ENCODE measurements at regions not wholly inside any gene's neighbourhood (a gene's known extent, or its start where the extent isn't known, plus 50 kb on each side); places are given as distances from the start of the nearest gene placed in this dataset.

DNA sequence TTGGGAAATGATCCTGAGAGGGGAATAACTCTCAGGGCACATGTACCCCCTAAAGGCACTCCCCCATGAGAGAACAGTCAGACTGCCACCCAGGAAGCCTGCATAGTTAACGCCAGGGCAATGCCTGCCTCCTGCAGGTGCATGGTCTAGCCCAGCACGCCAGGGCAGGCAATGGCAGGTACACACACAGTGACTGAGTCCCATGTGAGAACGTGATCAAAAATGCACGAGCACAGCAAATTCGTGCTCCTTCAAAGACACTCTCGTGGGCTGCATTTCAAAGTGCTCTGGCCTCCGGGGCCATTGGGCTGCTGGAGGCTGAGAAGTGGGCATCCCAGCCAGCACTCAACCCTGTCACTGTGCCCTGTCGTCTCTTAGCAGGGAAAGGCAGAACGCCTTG lies 79.7 kb downstream of the SHANK2 start:
- TF ChIP-seq, protein P1, sequence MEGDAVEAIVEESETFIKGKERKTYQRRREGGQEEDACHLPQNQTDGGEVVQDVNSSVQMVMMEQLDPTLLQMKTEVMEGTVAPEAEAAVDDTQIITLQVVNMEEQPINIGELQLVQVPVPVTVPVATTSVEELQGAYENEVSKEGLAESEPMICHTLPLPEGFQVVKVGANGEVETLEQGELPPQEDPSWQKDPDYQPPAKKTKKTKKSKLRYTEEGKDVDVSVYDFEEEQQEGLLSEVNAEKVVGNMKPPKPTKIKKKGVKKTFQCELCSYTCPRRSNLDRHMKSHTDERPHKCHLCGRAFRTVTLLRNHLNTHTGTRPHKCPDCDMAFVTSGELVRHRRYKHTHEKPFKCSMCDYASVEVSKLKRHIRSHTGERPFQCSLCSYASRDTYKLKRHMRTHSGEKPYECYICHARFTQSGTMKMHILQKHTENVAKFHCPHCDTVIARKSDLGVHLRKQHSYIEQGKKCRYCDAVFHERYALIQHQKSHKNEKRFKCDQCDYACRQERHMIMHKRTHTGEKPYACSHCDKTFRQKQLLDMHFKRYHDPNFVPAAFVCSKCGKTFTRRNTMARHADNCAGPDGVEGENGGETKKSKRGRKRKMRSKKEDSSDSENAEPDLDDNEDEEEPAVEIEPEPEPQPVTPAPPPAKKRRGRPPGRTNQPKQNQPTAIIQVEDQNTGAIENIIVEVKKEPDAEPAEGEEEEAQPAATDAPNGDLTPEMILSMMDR (IDR thresholded peaks at IDR 0.05; ENCODE audit: insufficient read depth, low read length, poor library complexity, severe bottlenecking), result no peak
- TF ChIP-seq EZH2phosphoT487 (conservative IDR thresholded peaks at IDR 0.05; ENCODE audit: low read length), result no peak
